Aorta (tissue), 5 donors: ENCODE measurements at regions not wholly inside any gene's neighbourhood (a gene's known extent, or its start where the extent isn't known, plus 50 kb on each side); places are given as distances from the start of the nearest gene placed in this dataset.

Experiments
- ATAC-seq: fragments of 200-7000 bp; cut with Tn5 transposase; one replicate; pipeline ENCODE4 v1.9.1; 2022; ENCODE audit warnings: moderate library complexity; ENCODE audit not compliant: low FRiP score
- DNase-seq, 2 donors: peaks; one replicate each; pipeline ENCODE4 v3.0.0-alpha.2; 2020
- H3K27ac ChIP-seq, 2 donors: one replicate each; pipeline ENCODE4 v1.5.1; 2013; ENCODE audit warnings: low read length in 2 of 2, mild to moderate bottlenecking in 2 of 2, moderate library complexity in 2 of 2, control low read depth in 1 of 2, inconsistent platforms in 1 of 2, low read depth in 1 of 2
- H3K27me3 ChIP-seq, 2 donors: one replicate each; pipeline ENCODE4 v1.6.1; 2013; ENCODE audit warnings: control low read depth in 1 of 2, low read length in 1 of 2, mild to moderate bottlenecking in 1 of 2, moderate library complexity in 1 of 2; ENCODE audit not compliant: insufficient read depth in 2 of 2, control insufficient read depth in 1 of 2
- H3K36me3 ChIP-seq, 2 donors: one replicate each; pipeline ENCODE4 v1.6.1; 2013; ENCODE audit warnings: control low read depth in 1 of 2, low read length in 1 of 2, mild to moderate bottlenecking in 1 of 2; ENCODE audit not compliant: insufficient read depth in 2 of 2, control insufficient read depth in 1 of 2
- H3K4me1 ChIP-seq, 2 donors: one replicate each; pipeline ENCODE4 v1.6.1; 2013; ENCODE audit warnings: low read length in 2 of 2, control low read depth in 1 of 2, mild to moderate bottlenecking in 1 of 2, moderate library complexity in 1 of 2; ENCODE audit not compliant: insufficient read depth in 2 of 2, control insufficient read depth in 1 of 2
- H3K4me3 ChIP-seq, 2 donors: one replicate each; pipeline ENCODE4 v1.5.1; 2013; ENCODE audit warnings: low read length in 2 of 2, control low read depth in 1 of 2, mild to moderate bottlenecking in 1 of 2
- H3K9me3 ChIP-seq: one replicate; pipeline ENCODE4 v1.6.1; 2013; ENCODE audit warnings: mild to moderate bottlenecking, low read length; ENCODE audit not compliant: control insufficient read depth
- WGBS, 2 donors: extraction: QIAGEN DNeasy Blood & Tissue Kit; methylation state at CpG; one replicate each; pipeline ENCODE4 v1.1.7; 2013; 5-methylcytosine and 5-hydroxymethylcytosine counted together
- intact Hi-C, 2 donors: fragments of 100-400 bp; cut with DNase I; formaldehyde crosslinking; loops; one replicate each; pipeline versions ENCODE4 v1.14.2 to v1.15.0; 2022
- donor health status: healthy with polysubstance abuse.
- donor health status: Bipolar disorder and iron deficiency.
- donor health status: DM: no; HTN: no; CAD: no.
- donor health status: DM: no; HTN: no; CAD: no.
- donor health status: DM: yes; HTN: yes; CAD: no.

DNA sequence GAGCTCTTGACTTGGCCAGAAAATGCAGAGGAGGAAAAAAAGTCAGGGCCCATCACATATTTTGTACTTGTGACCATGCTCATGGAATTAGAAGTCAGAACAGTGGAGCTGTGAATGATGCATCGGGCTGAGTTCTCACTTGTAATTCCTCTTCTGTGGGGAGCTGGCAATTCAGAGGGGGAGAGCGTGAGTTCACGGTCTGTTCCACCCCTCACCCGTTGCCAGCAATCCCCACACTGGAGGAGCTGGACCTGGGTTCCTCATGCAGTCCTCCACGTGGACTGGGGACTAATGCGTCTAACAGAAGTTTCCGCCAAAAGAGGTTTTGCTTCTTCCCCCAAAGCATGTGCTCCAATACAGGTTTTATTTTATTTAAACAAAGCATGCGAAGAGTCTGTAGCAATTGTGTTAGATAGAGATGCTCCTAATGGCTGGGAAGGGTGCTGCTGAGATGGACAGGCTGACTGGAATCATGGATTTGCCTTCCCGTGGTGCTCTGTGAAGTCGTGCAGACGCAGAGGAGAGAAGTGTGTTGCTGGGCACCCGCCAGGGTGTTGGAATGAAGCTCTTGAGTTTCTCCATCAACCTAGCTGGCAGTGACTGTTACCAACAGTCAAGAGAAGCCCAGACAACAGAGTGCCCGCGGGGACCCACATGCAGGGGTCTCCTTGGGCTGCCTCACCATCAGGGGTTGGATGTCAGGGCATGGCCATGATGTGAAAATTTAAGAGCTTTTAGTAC lies 77.4 kb upstream of the PCSK6 start:
- no peak overlapping the region for H3K4me3 ChIP-seq
- peaks cover 1% of the 10 kb centered on the region for H3K9me3 ChIP-seq
- ATAC-seq (no peak), DNase-seq (no peak)
- no peak overlapping the region for H3K27ac ChIP-seq
- no peaks in the 10 kb centered on the region for H3K36me3 ChIP-seq
- H3K27me3 ChIP-seq = no peaks in the 10 kb centered on the region
- intact Hi-C loops = no loop called here
- 79 to 80% methylated on average over 14 of the region's 14 CpGs for WGBS, 2 donors
- H3K4me1 ChIP-seq = no peaks in the 10 kb centered on the region

DNA sequence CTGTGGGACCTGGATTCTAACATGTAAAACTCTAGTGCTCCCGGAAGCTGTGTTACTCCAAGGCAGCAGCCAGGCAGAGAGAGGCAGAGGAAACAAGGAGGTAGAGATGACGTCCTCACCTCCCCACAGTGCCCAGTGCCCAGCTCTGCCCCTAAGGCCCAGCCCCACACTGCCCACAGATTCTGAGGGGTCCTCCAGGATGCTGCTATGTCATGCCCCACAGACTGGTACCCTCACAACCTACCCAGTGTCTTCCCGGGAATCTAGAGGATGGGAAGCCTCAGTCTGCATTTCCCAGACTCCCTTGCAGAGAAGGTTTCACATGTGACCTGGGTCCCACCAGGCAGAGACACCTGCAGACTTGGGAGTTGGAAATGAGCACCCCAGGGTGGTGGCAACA lies 75.9 kb upstream of the PCSK6 start:
- Histone ChIP-seq H3K27ac (no peak overlapping the region), H3K27me3 (no peaks in the 10 kb centered on the region), H3K4me3 (no peak overlapping the region), H3K36me3 (no peaks in the 10 kb centered on the region), H3K4me1 (no peaks in the 10 kb centered on the region), H3K9me3 (no peaks in the 10 kb centered on the region)
- no peak for DNase-seq
- 70 to 86% methylated on average over 3 of the region's 3 CpGs for WGBS, 2 donors
- no peak for ATAC-seq
- intact Hi-C loops = no loop called here

DNA sequence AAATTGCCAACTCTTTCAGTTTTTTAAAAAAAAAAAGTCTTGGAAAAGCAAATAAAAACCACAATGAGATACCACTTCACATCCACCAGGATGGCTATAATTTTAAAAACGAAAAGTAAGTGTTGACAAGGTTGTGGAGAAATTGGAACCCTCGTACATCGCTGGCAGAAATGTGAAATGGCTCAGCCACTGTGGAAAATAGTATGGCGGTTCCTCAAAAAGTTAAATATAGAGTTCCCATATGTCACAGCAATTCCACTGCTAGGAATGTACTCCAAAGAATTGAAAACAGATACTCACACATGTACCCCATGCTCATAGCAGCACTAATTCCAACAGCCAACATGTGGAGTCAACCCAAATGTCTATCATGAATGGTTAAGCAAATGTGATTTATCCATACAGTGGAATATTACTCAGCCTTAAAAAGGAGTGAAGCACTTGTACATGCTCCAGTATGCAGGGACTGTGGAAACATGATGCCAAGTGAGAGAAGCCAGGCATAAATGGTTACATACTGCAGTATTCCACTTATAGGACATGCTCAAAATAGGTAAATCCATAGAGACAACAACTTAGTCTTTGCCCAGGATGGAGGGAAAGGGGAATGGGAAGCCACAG lies 73.8 kb upstream of the PCSK6 start:
- intact Hi-C loops = no loop called here
- Histone ChIP-seq H3K4me3 (no peak overlapping the region), H3K27ac (no peak overlapping the region), H3K36me3 (no peaks in the 10 kb centered on the region), H3K9me3 (no peaks in the 10 kb centered on the region), H3K4me1 (no peaks in the 10 kb centered on the region), H3K27me3 (no peaks in the 10 kb centered on the region)
- no peak for ATAC-seq
- no peak for DNase-seq
- WGBS, 2 donors = 25 to 41% methylated on average over 4 of the region's 4 CpGs

DNA sequence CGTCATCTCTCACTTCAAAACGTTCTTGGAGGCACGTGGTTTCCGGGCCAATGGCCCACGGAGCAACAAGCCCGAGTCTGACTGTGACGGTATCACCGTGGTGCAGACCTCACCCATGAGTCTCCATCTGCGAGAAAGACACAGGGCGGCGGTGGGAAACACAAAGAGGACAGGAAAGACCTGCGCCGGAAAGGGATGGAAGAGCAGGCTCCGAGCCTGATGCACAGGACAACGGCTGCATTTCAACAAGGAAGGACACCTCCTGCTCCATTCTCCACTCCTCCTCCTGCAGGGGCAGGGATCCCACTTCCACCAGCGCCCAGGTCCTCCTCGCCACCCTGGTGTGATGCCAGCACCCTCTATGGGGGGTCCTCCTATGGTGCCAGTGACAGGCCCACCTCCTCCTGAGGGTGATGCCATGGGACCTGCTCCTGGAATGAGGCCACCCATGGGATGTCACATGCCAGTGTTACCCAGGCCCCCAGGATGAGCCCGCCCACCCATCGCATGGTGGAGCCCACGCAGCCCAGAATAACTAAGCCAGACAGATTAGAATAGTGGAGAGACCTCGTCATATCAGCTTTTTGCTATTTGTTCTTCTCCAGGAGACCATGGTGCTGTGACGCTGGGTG lies 73.0 kb upstream of the PCSK6 start:
- WGBS, 2 donors = 85 to 89% methylated on average over 22 of the region's 22 CpGs
- H3K27ac ChIP-seq = no peak overlapping the region
- ATAC-seq (no peak), DNase-seq (no peak)
- no peaks in the 10 kb centered on the region for H3K36me3 ChIP-seq
- H3K9me3 ChIP-seq = no peaks in the 10 kb centered on the region
- no peaks in the 10 kb centered on the region for H3K4me1 ChIP-seq
- intact Hi-C loops = no loop called here
- H3K27me3 ChIP-seq = no peaks in the 10 kb centered on the region
- H3K4me3 ChIP-seq = no peak overlapping the region

DNA sequence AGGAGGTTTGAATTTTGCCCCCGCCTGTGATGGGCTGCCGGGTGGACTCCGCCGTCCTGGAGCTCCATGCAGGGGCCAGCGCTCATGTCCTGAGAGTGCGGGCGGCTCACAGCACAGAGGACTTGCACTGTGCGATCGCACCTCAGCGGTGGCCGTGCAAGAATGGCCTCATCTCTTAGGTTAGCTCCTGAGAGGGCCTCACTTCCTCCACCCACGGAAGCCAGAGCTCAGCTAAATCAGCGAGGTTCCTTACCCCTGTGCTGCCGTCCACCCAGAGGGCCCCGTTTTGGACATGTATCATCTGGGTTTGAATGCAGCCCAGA lies 72.0 kb upstream of the PCSK6 start:
- Histone ChIP-seq H3K27ac (no peak overlapping the region), H3K4me3 (no peak overlapping the region), H3K4me1 (no peaks in the 10 kb centered on the region), H3K9me3 (no peaks in the 10 kb centered on the region), H3K36me3 (no peaks in the 10 kb centered on the region), H3K27me3 (no peaks in the 10 kb centered on the region)
- WGBS, 2 donors = 89 to 91% methylated on average over 15 of the region's 15 CpGs
- no peak for ATAC-seq
- intact Hi-C loops = no loop called here
- no peak for DNase-seq

DNA sequence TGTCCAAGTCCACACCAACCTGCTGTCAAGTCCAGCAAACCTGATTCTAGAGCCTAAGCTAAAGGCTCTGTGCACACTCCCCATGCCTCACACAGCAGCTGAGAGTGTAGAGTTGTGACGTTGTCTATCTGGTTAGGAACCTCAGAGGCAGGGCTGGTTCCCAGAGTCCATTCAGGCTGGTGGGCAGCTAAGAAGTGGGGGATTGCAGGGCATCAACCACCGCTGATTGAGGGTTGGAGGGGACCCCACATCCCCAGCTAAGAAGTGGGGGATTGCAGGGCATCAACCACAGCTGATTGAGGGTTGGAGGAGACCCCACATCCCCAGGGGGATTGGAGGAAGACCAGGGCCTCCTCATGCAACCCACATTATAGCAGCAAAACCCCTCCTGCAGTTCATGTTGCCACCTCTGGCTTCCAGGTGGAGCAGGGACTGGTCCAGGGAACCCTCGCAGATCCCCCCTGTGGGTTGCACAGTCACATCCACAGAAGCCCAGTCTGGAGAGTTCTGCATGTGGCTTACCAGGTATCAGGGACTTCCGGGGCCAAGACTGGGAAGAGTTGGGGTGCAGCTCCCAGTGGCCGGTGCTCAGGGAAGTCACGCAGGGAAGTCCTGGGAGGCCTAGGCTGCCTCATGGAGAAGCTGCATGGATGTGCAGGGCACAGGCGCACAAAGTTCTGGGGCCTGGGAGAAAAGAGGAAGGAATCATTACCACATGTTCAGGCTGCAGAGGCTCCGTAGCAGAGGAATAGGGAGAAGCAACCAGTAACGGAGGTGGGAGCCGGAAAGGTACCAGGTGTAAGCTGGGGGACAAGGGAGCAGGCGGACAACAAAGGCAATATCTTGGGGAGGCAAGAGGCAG lies 71.4 kb upstream of the PCSK6 start:
- intact Hi-C loops = no loop called here
- Histone ChIP-seq H3K27me3 (no peaks in the 10 kb centered on the region), H3K27ac (no peak overlapping the region), H3K9me3 (no peaks in the 10 kb centered on the region), H3K4me1 (no peaks in the 10 kb centered on the region), H3K36me3 (no peaks in the 10 kb centered on the region), H3K4me3 (no peak overlapping the region)
- ATAC-seq (no peak), DNase-seq (no peak)
- WGBS, 2 donors = 86 to 89% methylated on average over 11 of the region's 11 CpGs

DNA sequence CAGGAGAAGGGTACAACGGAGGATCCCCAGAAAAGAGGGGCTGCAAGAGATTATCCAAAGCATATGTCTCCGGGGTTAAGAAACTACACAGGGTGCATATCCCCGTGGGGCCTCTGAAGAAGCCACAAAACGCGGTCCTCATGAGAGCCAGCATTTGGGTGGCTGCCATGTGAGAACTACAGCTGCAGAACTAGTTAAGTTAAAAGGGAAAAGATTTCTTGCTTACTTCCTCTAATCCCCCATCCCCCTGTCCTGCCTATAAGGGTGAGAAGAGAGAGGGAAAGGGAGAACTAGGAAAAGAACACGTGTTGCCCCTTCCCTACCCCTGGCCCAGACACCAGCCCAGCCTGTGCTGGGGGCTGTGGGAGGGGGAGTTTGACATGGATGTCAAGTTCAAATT lies 70.4 kb upstream of the PCSK6 start:
- DNase-seq (no peak), ATAC-seq (no peak)
- no peaks in the 10 kb centered on the region for H3K36me3 ChIP-seq
- H3K9me3 ChIP-seq = no peaks in the 10 kb centered on the region
- intact Hi-C loops = no loop called here
- 45 to 49% methylated on average over 6 of the region's 6 CpGs for WGBS, 2 donors
- no peaks in the 10 kb centered on the region for H3K4me1 ChIP-seq
- no peak overlapping the region for H3K4me3 ChIP-seq
- no peak overlapping the region for H3K27ac ChIP-seq
- no peaks in the 10 kb centered on the region for H3K27me3 ChIP-seq

DNA sequence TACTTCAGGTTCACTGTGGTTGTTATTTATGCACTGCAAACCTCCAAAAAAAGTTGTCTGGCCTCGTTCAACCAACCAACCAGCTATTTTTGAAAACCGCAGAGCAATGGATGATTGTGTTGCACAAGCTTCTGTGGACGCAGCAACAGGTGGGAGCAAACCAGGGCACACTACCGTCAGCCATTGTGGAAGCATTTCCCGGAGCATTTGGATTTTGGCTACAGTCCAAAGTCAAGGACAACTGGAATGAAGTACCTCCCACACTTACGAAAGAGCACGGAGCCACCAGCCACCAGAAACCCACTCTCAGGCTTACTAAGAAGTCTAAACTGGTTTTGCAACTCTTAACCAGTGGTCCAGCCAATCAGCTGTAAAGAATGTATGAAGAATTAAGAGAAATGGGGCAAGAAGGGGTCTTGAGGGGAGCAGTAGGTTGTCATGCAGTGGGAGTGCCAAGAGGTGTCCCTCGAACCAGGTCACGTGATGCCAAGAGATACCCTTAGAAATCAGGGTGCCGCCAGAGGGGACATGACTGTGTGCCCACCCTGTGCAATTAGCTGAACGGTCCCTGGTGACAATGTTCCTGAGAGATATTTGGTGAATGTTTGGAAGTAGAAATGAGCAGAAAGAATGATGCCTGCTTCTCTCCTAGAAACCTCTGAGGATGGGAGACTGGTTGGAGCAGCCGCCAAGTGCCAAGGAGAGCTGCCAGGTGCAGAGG lies 68.9 kb upstream of the PCSK6 start:
- Histone ChIP-seq H3K9me3 (no peaks in the 10 kb centered on the region), H3K36me3 (no peaks in the 10 kb centered on the region), H3K27ac (no peak overlapping the region), H3K27me3 (no peaks in the 10 kb centered on the region), H3K4me3 (no peak overlapping the region), H3K4me1 (no peaks in the 10 kb centered on the region)
- DNase-seq (no peak), ATAC-seq (no peak)
- intact Hi-C loops = no loop called here
- WGBS, 2 donors = 51 to 54% methylated on average over 12 of the region's 12 CpGs
